SK-N-MC (cell line): ENCODE measurements at regions not wholly inside any gene's neighbourhood (a gene's known extent, or its start where the extent isn't known, plus 50 kb on each side); places are given as distances from the start of the nearest gene placed in this dataset.

Experiments
- EZH2 ChIP-seq: fragments of 200-600 bp; sonication (generic); IDR thresholded peaks from one replicate; pipeline ENCODE4 v1.6.1; 2017; ENCODE audit warnings: antibody characterized with exemption
- FOXP2 ChIP-seq: optimal IDR thresholded peaks from 2 replicates; pipeline ENCODE3; 2011; ENCODE audit warnings: mild to moderate bottlenecking, moderate library complexity; ENCODE audit not compliant: insufficient read depth; ENCODE audit errors: extremely low read length, control extremely low read depth
- POLR2AphosphoS5 ChIP-seq: IDR thresholded peaks from 2 replicates; pipeline ENCODE4 v1.6.1; 2012; ENCODE audit warnings: mild to moderate bottlenecking, low read depth, low read length, borderline replicate concordance

DNA sequence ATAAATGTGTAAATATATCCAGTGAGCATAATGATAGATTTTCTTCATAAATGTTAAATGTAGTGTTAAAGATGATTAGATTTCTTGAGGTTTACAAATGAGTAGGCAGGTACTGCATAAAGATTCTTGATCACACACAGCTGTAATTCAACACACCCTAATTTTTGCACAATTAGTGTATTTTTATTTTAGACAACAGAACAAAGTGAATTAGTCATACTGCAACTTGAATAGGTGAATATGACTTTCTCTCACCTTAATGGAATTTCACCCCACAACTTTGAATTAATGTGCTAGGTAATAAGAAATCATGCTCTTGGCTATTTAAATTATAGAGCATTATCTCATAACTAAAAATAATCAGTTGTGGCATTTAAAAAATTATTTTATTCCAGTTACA is 795.7 kb upstream of the ACO1 start:
- TF ChIP-seq POLR2AphosphoS5 (no peak), EZH2 (no peak), FOXP2 (no peak)
